Astrocyte (in vitro differentiated cells and primary cell): ENCODE measurements at regions not wholly inside any gene's neighbourhood (a gene's known extent, or its start where the extent isn't known, plus 50 kb on each side); places are given as distances from the start of the nearest gene placed in this dataset.

Experiments
- EZH2 ChIP-seq: IDR thresholded peaks from 2 replicates; pipeline ENCODE4 v1.6.1; 2012; ENCODE audit warnings: mild to moderate bottlenecking, low read length, inconsistent platforms; ENCODE audit not compliant: insufficient read depth
- TF ChIP-seq, protein P1 (sequence below): IDR thresholded peaks from 2 replicates; pipeline ENCODE4 v1.5.1; 2011; ENCODE audit warnings: low read depth, mild to moderate bottlenecking, inconsistent platforms, low read length, moderate library complexity; ENCODE audit not compliant: insufficient read depth

- TF ChIP-seq, protein P1, sequence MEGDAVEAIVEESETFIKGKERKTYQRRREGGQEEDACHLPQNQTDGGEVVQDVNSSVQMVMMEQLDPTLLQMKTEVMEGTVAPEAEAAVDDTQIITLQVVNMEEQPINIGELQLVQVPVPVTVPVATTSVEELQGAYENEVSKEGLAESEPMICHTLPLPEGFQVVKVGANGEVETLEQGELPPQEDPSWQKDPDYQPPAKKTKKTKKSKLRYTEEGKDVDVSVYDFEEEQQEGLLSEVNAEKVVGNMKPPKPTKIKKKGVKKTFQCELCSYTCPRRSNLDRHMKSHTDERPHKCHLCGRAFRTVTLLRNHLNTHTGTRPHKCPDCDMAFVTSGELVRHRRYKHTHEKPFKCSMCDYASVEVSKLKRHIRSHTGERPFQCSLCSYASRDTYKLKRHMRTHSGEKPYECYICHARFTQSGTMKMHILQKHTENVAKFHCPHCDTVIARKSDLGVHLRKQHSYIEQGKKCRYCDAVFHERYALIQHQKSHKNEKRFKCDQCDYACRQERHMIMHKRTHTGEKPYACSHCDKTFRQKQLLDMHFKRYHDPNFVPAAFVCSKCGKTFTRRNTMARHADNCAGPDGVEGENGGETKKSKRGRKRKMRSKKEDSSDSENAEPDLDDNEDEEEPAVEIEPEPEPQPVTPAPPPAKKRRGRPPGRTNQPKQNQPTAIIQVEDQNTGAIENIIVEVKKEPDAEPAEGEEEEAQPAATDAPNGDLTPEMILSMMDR, result no peak
- TF ChIP-seq EZH2, result no peak
These were observed 80.4 kb downstream of the DHCR7 start for GRCh38 chr11:71367756-71368155.
